Mucosa of descending colon (tissue), 3 donors: ENCODE measurements at regions not wholly inside any gene's neighbourhood (a gene's known extent, or its start where the extent isn't known, plus 50 kb on each side); places are given as distances from the start of the nearest gene placed in this dataset.
A peak's percentile ranks its signal among the peaks of the same experiment; 100 is the strongest.

Experiments used
- ATAC-seq: fragments of 200-7000 bp; cut with Tn5 transposase; one replicate; pipeline ENCODE4 v1.9.1; 2020; ENCODE audit warnings: mild to moderate bottlenecking, moderate library complexity
- DNase-seq, 3 donors: peaks; one replicate each; pipeline ENCODE4 v3.0.0-alpha.2; 2020
- H3K36me3 ChIP-seq: fragments of 200-600 bp; one replicate; pipeline ENCODE4 v1.8.0; 2021; ENCODE audit warnings: low read depth, mild to moderate bottlenecking
- H3K4me1 ChIP-seq: fragments of 200-600 bp; one replicate; pipeline ENCODE4 v1.8.0; 2021; ENCODE audit warnings: low read depth, mild to moderate bottlenecking
- H3K4me3 ChIP-seq: fragments of 200-600 bp; one replicate; pipeline ENCODE4 v1.8.0; 2021; ENCODE audit warnings: mild to moderate bottlenecking
- H3K9me3 ChIP-seq: fragments of 200-600 bp; one replicate; pipeline ENCODE4 v1.8.0; 2021; ENCODE audit warnings: mild to moderate bottlenecking
- intact Hi-C, 2 donors: fragments of 100-400 bp; cut with DNase I in 1 of 2; cut with micrococcal nuclease in 1 of 2; formaldehyde crosslinking; loops; one replicate each; pipeline versions ENCODE4 v1.11.0 to v1.11.1; 2022; cut with DNase I, micrococcal nuclease
- TF ChIP-seq, protein P1 (sequence below): fragments of 200-600 bp; IDR thresholded peaks from one replicate; pipeline ENCODE4 v1.8.0; 2022; ENCODE audit warnings: antibody characterized with exemption, mild to moderate bottlenecking
- donor health status: DM: no; HTN: no; CAD: no; lungs with moderate emphysema.
- donor health status: DM: no; HTN: no; CAD: no.
- donor health status: DM: no; HTN: yes; CAD: no.

DNA sequence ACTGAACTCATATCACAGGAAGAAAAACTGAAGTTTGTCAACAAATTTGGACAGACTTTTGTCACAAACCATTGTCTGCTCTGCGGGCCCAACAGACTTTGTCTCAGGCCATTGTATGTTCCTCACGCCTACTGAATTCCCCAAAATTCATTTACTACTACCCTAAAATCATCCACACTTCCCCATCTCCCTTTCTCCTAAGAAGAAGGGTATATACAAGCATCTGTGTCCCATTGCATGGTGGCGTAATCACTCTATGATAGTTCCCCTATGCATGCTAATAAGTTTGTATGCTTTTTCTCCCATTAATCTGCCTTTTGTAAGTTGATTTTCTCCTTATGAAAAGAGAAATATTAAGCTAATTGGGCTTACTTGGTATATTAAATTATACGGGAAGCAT is 54.9 kb upstream of the ATF3 start:
- TF ChIP-seq, protein P1, sequence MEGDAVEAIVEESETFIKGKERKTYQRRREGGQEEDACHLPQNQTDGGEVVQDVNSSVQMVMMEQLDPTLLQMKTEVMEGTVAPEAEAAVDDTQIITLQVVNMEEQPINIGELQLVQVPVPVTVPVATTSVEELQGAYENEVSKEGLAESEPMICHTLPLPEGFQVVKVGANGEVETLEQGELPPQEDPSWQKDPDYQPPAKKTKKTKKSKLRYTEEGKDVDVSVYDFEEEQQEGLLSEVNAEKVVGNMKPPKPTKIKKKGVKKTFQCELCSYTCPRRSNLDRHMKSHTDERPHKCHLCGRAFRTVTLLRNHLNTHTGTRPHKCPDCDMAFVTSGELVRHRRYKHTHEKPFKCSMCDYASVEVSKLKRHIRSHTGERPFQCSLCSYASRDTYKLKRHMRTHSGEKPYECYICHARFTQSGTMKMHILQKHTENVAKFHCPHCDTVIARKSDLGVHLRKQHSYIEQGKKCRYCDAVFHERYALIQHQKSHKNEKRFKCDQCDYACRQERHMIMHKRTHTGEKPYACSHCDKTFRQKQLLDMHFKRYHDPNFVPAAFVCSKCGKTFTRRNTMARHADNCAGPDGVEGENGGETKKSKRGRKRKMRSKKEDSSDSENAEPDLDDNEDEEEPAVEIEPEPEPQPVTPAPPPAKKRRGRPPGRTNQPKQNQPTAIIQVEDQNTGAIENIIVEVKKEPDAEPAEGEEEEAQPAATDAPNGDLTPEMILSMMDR = no peak
- intact Hi-C loops = no loop called here
- H3K9me3 ChIP-seq = no peaks in the 10 kb centered on the region
- DNase-seq (no peak), ATAC-seq (no peak)
- H3K4me1 ChIP-seq = peaks cover 4% of the 10 kb centered on the region
- no peak overlapping the region for H3K4me3 ChIP-seq
- no peaks in the 10 kb centered on the region for H3K36me3 ChIP-seq

DNA sequence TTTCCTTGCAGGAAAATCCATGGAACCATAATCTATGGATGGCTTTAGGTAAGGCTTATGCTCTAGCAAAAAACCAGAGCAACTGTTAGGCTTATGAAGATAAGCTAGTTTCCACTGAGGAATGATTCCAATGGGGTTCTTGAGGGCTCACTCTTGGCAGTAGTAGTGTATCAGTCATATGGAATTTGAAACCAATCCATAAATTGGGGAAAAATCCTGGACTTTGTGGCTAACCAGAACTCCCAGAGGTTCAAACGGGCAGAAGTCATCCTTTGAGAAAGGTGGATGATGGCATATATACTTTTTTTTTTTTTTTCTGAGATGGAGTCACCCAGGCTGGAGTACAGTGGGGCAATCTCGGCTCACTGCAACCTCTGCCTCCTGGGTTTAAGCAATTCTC is 54.2 kb upstream of the ATF3 start:
- Histone ChIP-seq H3K4me3 (no peak overlapping the region), H3K36me3 (no peaks in the 10 kb centered on the region), H3K4me1 (peaks cover 4% of the 10 kb centered on the region), H3K9me3 (no peaks in the 10 kb centered on the region)
- TF ChIP-seq, protein P1 = no peak
- intact Hi-C loops = no loop called here
- no peak for DNase-seq
- no peak for ATAC-seq

DNA sequence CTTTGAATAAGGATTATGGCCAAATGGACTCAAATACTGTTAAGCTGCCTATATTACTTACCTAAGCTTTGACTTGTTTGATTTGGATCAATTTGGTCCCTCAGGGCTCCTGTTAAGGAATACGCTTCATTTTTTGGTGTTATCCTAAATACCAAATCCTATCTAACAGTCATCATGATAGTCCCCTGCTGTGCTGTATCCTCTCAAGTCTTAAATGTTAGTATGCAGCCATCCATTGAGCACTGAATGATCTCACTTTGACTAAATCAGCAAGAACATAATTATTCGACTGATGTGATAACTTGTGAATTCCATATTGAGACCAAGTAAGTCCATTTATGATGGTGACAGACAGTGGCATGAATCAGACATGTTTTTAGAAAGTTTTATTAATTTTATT is 53.1 kb upstream of the ATF3 start:
- intact Hi-C loops = no loop called here
- Histone ChIP-seq H3K4me3 (no peak overlapping the region), H3K4me1 (peaks cover 4% of the 10 kb centered on the region), H3K36me3 (no peaks in the 10 kb centered on the region), H3K9me3 (no peaks in the 10 kb centered on the region)
- TF ChIP-seq, protein P1 = no peak
- no peak for ATAC-seq
- DNase-seq = no peak

DNA sequence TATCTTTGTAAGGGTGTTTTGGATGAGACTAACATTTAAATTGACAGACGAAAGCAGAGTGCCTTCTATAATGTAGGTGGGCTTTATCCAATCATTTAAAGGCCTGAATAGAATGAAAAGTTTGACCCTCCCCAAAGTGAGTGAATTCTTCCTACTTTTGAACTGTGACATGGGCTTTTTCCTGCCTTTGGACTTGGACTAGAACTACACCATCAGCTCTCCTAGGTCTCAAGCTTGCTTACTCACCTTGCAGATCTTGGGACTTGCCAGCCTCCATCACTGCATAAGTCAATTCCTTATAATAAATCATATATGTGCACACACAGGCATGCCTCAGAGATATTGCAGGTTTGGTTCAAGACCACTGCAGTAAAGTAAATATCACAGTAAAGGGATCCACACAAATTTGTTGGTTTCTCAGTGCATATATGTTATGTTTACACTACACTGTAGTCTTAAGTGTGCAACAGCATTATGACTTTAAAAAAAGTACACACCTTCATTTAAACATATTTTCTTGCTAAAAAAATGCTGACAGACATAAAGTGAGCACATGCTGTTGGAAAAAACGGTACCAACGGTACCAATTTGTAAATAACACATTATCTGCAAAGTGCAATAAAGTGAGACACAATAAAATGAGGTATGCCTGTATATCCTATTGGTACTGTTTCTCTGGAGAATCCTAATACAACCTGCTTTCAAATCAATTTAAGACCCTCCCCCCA is 51.6 kb upstream of the ATF3 start:
- ATAC-seq = no peak
- DNase-seq = no peak

DNA sequence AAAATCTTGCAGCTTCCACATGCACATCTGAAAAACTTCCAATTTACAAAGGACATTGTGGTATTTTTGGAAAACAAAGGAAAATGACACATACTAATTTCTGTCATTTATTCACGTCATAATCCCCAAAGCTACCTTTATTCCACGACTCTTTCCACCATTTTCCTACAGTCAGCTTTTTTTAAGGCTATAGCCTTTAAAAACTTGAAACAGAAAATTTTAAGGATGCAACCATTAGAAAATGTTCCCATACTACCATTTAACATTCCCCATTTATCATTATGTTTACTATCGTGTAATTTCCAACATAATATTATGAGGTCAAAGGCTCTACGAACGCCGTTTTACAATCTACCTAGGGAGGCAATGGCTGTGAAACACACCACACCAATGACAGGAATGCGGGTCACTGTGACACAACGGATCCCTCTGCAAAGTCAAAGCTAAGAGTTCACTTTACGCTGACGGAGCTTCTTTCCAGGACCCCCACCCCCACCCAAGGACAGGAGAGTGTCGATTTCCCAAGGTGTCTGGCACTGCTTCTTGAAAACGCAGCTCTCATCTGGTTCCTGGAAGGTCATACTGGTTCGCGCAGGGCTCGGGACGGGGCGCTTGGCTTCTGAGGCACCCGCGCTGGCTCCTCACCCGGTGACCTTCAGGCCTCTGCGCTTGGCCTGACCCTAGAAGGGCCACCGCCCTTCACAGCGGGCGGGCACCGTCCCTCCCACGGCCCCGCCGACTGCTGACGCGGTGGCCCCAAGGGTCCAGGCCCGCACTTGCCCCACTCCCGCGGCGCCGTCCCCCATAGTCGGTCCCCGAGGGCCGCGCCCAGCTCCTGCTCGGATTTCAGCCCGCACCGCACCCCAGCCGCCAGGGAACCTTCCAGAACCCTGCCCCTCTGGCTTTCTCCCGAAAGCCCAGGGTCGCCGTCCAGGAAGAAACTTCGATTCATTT is 50.5 kb upstream of the ATF3 start:
- TF ChIP-seq, protein P1 = no peak
- intact Hi-C loops = no loop called here
- Histone ChIP-seq H3K9me3 (no peaks in the 10 kb centered on the region), H3K4me3 (peak overlapping the region; percentile 45), H3K4me1 (peaks cover 4% of the 10 kb centered on the region), H3K36me3 (no peaks in the 10 kb centered on the region)
- peak; percentile 73 to 82 (median 80) for DNase-seq
- ATAC-seq = peak; percentile 78

More for the DNA sequence above, 51.6 kb upstream of the ATF3 start:
- Histone ChIP-seq H3K9me3 (no peaks in the 10 kb centered on the region), H3K4me1 (peaks cover 4% of the 10 kb centered on the region), H3K36me3 (no peaks in the 10 kb centered on the region), H3K4me3 (no peak overlapping the region)
- TF ChIP-seq, protein P1 = no peak
- intact Hi-C loops = no loop called here
